K562 (cell line): ENCODE measurements at regions not wholly inside any gene's neighbourhood (a gene's known extent, or its start where the extent isn't known, plus 50 kb on each side); places are given as distances from the start of the nearest gene placed in this dataset.
"Not testable (repeated sequence)": the region's sequence is repeated elsewhere in the genome, so short reads cannot be mapped to it uniquely, and the experiment has no call there.

ENCODE experiments used
- ATAC-seq: fragments of 200-7000 bp; cut with Tn5 transposase; 3 replicates; pipeline ENCODE4 v1.9.1; 2020; ENCODE audit warnings: moderate library complexity
- BruUV-seq: library from RNA; stranded (reverse); fragments of 400-500 nt; replicated peaks from 2 replicates; lab custom pipeline; 2021; lab: Mats Ljungman, UMichigan
- CTCF ChIA-PET: fragments of 300-600 bp; formaldehyde crosslinking; extraction: SDS; loops from one replicate; lab custom pipeline; 2021; ENCODE audit warnings: low intra/inter-chr PET ratio; lab: Yijun Ruan, JAX
- POLR2A ChIA-PET: fragments of 300-600, 350-650 bp; sonication (Branson Sonifier 250); formaldehyde crosslinking; extraction: SDS; loops from one replicate; lab custom pipeline; 2021; ENCODE audit warnings: antibody characterized with exemption, inconsistent platforms; lab: Yijun Ruan, JAX
- DNase-seq, 4 experiments: peaks; one replicate each; pipeline versions ENCODE4 v3.0.0 to v3.0.0-alpha.2; 2011 to 2018; ENCODE audit warnings: low spot score in 3 of 4, mixed read lengths in 3 of 4; ENCODE audit errors: extremely low read depth in 1 of 4
- FAIRE-seq: peaks from 2 replicates; lab custom pipeline; 2011; peaks lifted over from hg19 to GRCh38; lab: Jason Lieb, UNC
- H2AFZ ChIP-seq: 2 replicates; pipeline ENCODE4 v1.6.0; 2011; ENCODE audit warnings: low read depth, low read length, control low read depth, inconsistent platforms
- H3K27ac ChIP-seq: fragments of 200-600 bp; 3 replicates; pipeline ENCODE4 v1.8.0; 2011; ENCODE audit warnings: low read depth, mild to moderate bottlenecking, control low read depth, inconsistent platforms, low read length, moderate library complexity, mixed read lengths; ENCODE audit errors: extremely low read depth
- H3K27me3 ChIP-seq, 2 experiments: fragments of 300-600 bp in 1 of 2; 2 replicates in 1 of 2; 3 replicates in 1 of 2; pipeline versions ENCODE4 v1.6.0 to v1.8.0; 2011; ENCODE audit warnings: inconsistent platforms in 2 of 2, low read length in 2 of 2, mild to moderate bottlenecking in 1 of 2, mixed read lengths in 1 of 2, moderate library complexity in 1 of 2; ENCODE audit not compliant: control insufficient read depth in 2 of 2, insufficient read depth in 2 of 2
- H3K36me3 ChIP-seq: fragments of 300-600 bp; 3 replicates; pipeline ENCODE4 v1.8.0; 2011; ENCODE audit warnings: mild to moderate bottlenecking, low read length, inconsistent platforms; ENCODE audit not compliant: control insufficient read depth, insufficient read depth
- H3K4me1 ChIP-seq, 2 experiments: fragments of 200-600 bp in 1 of 2; replicated peaks in 1 of 2; 2 replicates in 1 of 2; 3 replicates in 1 of 2; pipeline versions ENCODE4 v1.5.1 to v1.8.0; 2011; ENCODE audit warnings: inconsistent platforms in 2 of 2, low read length in 2 of 2, mild to moderate bottlenecking in 1 of 2, mixed read lengths in 1 of 2, moderate library complexity in 1 of 2; ENCODE audit not compliant: control insufficient read depth in 2 of 2, insufficient read depth in 2 of 2
- H3K4me2 ChIP-seq: 2 replicates; pipeline ENCODE4 v1.6.1; 2011; ENCODE audit warnings: low read length, control low read depth, inconsistent platforms, mixed read lengths; ENCODE audit not compliant: insufficient read depth
- H3K4me3 ChIP-seq: fragments of 200-600 bp; sonication (generic), shearing (Covaris generic); 2 replicates; pipeline ENCODE4 v1.5.1; 2016; ENCODE audit warnings: control low read depth, inconsistent platforms
- H3K79me2 ChIP-seq: fragments of 200-600 bp; 3 replicates; pipeline ENCODE4 v1.8.0; 2011; ENCODE audit warnings: low read length, inconsistent platforms; ENCODE audit not compliant: control insufficient read depth, insufficient read depth
- H3K9ac ChIP-seq, 2 experiments: 2 replicates each; pipeline versions ENCODE4 v1.6.0 to v1.6.1; 2011; ENCODE audit warnings: low read depth in 2 of 2, low read length in 2 of 2, control low read depth in 1 of 2, inconsistent platforms in 1 of 2, mild to moderate bottlenecking in 1 of 2, mixed read lengths in 1 of 2; ENCODE audit not compliant: insufficient read depth in 1 of 2
- H3K9me1 ChIP-seq: one replicate; pipeline ENCODE4 v1.6.0; 2011; ENCODE audit warnings: inconsistent platforms, mild to moderate bottlenecking, low read length, moderate library complexity; ENCODE audit not compliant: control insufficient read depth, insufficient read depth
- H3K9me3 ChIP-seq: replicated peaks from 2 replicates; pipeline ENCODE4 v1.5.1; 2011; ENCODE audit warnings: low read depth, low read length, inconsistent platforms; ENCODE audit not compliant: control insufficient read depth, insufficient read depth
- H4K20me1 ChIP-seq: replicated peaks from 2 replicates; pipeline ENCODE4 v1.6.1; 2011; ENCODE audit warnings: low read length, inconsistent platforms, mixed read lengths; ENCODE audit not compliant: control insufficient read depth, insufficient read depth
- NFIC ChIP-seq: fragments of 450-650 bp; IDR thresholded peaks from 2 replicates; pipeline ENCODE4 v1.6.1; 2017; ENCODE audit warnings: mild to moderate bottlenecking, inconsistent platforms
- RUNX1 ChIP-seq: sonication (generic); IDR thresholded peaks from 2 replicates; pipeline ENCODE4 v1.6.1; 2016; ENCODE audit warnings: antibody characterized with exemption, low read depth
- SOX6 ChIP-seq: fragments of 450-650 bp; IDR thresholded peaks from 2 replicates; pipeline ENCODE4 v1.6.1; 2014; ENCODE audit warnings: mild to moderate bottlenecking
- TAL1 ChIP-seq: fragments of 450-650 bp; IDR thresholded peaks from 2 replicates; pipeline ENCODE4 v1.6.1; 2016; ENCODE audit warnings: mild to moderate bottlenecking
- U2AF1 ChIP-seq: fragments of 200-400 bp; formaldehyde crosslinking; optimal IDR thresholded peaks from 2 replicates; pipeline ENCODE3; 2017; ENCODE audit warnings: mild to moderate bottlenecking, low read depth, low read length, moderate library complexity
- ZNF431 ChIP-seq: sonication (generic); formaldehyde crosslinking; IDR thresholded peaks from 2 replicates; pipeline ENCODE4 v1.8.0; 2022; ENCODE audit warnings: mild to moderate bottlenecking, missing genetic modification reagents
- WGBS: fragments of 100-300 bp; shearing (Covaris generic); methylation state at CpG from one replicate; pipeline ENCODE4 v1.1.6; 2016; ENCODE audit warnings: low coverage, mixed read lengths; ENCODE audit not compliant: insufficient coverage; ENCODE audit errors: missing lambda C conversion rate; 5-methylcytosine and 5-hydroxymethylcytosine counted together
- in situ Hi-C: fragments of 300-500 bp; cut with MboI; formaldehyde crosslinking; loops from 4 replicates; pipeline ENCODE4 v1.15.0; 2018; ENCODE audit warnings: inconsistent platforms, mixed read lengths
- intact Hi-C: fragments of 100-400 bp; cut with micrococcal nuclease; formaldehyde crosslinking; loops from 2 replicates; pipeline ENCODE4 v1.14.2; 2022

DNA sequence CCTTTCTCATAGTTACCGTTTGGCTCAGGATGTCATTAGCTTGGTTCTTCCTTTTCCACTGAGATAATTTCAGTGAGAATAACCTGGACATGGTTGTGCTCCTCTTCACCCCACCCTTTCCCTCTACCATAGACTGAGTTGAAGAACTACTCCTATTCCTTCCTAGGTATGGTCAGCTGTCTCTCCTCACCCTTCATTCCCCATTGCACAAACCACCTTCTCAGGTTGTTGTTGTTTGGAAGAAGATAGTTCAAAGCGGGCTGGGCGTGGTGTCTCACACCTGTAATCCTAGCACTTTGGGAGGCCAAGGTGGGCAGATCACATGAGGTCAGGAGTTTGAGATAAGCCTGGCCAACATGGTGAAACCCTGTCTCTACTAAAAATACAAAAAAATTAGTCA, 168.0 kb upstream of the TBL1XR1 start:
- H3K79me2 ChIP-seq, POLR2A ChIA-PET, in situ Hi-C loops, H3K9me3 ChIP-seq, CTCF ChIA-PET, H3K4me2 ChIP-seq, H3K27ac ChIP-seq, H3K36me3 ChIP-seq, DNase-seq, H4K20me1 ChIP-seq, H3K9ac ChIP-seq, ATAC-seq, FAIRE-seq, H3K9me1 ChIP-seq, H3K27me3 ChIP-seq, BruUV-seq, H3K4me3 ChIP-seq: not testable (repeated sequence)
- intact Hi-C loops: loop anchor here (10.0 kb wide), 1 partner anchor 490 kb away; no protein-coding TSS in a partner anchor
- WGBS: 74% methylated on average over 3 of the region's 3 CpGs
- Histone ChIP-seq H2AFZ (peak overlapping the region; percentile 40), H3K4me1 (peaks cover 9 to 17% of the 10 kb centered on the region in 2 experiments; a peak in 4 of 5 replicates)

DNA sequence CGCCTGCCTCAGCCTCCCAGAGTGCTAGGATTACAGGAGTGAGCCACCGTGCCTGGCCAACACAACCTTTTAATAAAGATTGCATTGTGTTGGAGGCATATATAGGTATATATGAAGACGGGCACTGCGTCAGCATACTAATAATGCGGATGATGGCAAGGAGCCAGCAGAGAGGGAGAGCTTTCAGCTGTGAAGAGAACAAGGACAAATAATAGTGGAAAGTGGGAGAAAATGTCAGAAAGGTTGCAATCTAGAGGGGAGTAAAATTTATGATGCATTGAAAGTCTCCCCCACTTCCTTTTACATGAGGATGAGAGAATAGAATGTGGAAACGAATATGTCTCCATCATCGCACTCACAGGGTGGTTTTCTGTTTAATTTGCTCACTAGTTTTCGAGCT, 170.5 kb upstream of the TBL1XR1 start:
- H2AFZ ChIP-seq: no peak overlapping the region
- FAIRE-seq: no peak
- ATAC-seq: no peak
- no peak for DNase-seq
- no peaks in the 10 kb centered on the region for H4K20me1 ChIP-seq
- H3K9me1 ChIP-seq: no peaks in the 10 kb centered on the region
- no peaks in the 10 kb centered on the region for H3K79me2 ChIP-seq
- no peak overlapping the region for H3K4me2 ChIP-seq
- H3K4me3 ChIP-seq: no peak overlapping the region
- H3K36me3 ChIP-seq: no peaks in the 10 kb centered on the region
- no peak overlapping the region for H3K27ac ChIP-seq
- in situ Hi-C loops: no loop called here
- BruUV-seq: no TSS peak
- H3K9me3 ChIP-seq: no peaks in the 10 kb centered on the region
- no peaks in the 10 kb centered on the region; a peak in 2 of 5 replicates for H3K4me1 ChIP-seq
- H3K9ac ChIP-seq: no peak overlapping the region
- no peak for TF ChIP-seq U2AF1
- no peak for TF ChIP-seq RUNX1
- no peak for TF ChIP-seq SOX6
- TF ChIP-seq NFIC: peak; percentile 29; the same call in 1 of the 2 replicates
- TF ChIP-seq TAL1: no peak
- no peak for TF ChIP-seq ZNF431 (CRISPR knock-in tag)
- TF ChIP-seq, all 486 proteins: peak for 1
- intact Hi-C loops: loop anchor here (10.0 kb wide), 1 partner anchor 493 kb away; no protein-coding TSS in a partner anchor
- WGBS: 66% methylated on average over 7 of the region's 8 CpGs
- no peaks in the 10 kb centered on the region for H3K27me3 ChIP-seq
- ChIA-PET POLR2A (no interaction called here), CTCF (no interaction called here)
